Endothelial cell of umbilical vein (primary cell): ENCODE measurements at regions not wholly inside any gene's neighbourhood (a gene's known extent, or its start where the extent isn't known, plus 50 kb on each side); places are given as distances from the start of the nearest gene placed in this dataset. TPM values are rescaled to one million over a fixed set of nuclear protein-coding genes. Genes with fewer than 3 reads are reported as not detected.

Source experiments
- microRNA counts: library from miRNA; unstranded; fragments of <30 nt; microRNA quantifications from one replicate; lab custom pipeline; 2016
- microRNA-seq: library from miRNA; unstranded; fragments of <30 nt; microRNA quantifications from one replicate; pipeline ENCODE4 v1.2.0, GENCODE V29; 2021; ENCODE audit warnings: borderline number of aligned reads, borderline replicate concordance
- small RNA-seq: library from RNA; depleted of rRNA; stranded (forward); fragments of <200 nt; gene quantifications from one replicate; pipeline ENCODE3, GENCODE V24; 2012; ENCODE audit warnings: low replicate concordance, low read depth; ENCODE audit not compliant: insufficient read depth, insufficient read length

MicroRNAs encoded in the stretch of these regions (microRNA counts, 767-probe panel; counts per million panel counts)
- 723 counts per million, percentile 96 among the panel's probes with 10 or more counts for microRNA hsa-miR-548ab (lab: Ali Mortazavi, UCI)

Small RNA genes in the stretch of these regions (microRNA-seq; reads per million reads assigned to microRNA genes)
- gene MIR548AB, result not detected

Small RNA genes in the stretch of these regions (small RNA-seq; reads per million reads assigned to genes)
- gene MIR548AB (not detected), gene NDUFA4P2 (not detected), gene RNU1-43P (not detected), gene RNU6-461P (not detected), gene TUBBP11 (not detected)
